ENCODE measurements at regions not wholly inside any gene's neighbourhood (a gene's known extent, or its start where the extent isn't known, plus 50 kb on each side); places are given as distances from the start of the nearest gene placed in this dataset.

DNA sequence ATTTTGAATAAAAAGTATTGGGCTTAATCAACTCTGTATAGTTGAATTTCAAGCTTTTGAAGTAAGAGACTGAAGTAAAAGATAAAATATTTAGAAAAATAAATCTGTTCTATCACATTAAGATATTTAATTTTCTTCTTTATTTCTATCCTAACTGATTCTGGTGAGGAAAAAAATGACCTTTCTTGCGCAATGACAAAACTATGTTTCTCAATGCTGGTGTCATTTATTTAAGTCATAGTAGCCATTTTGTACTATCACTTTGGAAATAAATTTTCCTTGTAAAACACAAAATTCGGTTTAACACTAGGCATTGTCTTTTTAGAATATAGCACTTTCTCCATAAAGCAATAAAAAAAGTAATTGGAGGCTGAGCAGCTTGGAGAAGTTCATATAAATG lies 728.0 kb downstream of the CDH9 start:
- TF ChIP-seq, protein P1, sequence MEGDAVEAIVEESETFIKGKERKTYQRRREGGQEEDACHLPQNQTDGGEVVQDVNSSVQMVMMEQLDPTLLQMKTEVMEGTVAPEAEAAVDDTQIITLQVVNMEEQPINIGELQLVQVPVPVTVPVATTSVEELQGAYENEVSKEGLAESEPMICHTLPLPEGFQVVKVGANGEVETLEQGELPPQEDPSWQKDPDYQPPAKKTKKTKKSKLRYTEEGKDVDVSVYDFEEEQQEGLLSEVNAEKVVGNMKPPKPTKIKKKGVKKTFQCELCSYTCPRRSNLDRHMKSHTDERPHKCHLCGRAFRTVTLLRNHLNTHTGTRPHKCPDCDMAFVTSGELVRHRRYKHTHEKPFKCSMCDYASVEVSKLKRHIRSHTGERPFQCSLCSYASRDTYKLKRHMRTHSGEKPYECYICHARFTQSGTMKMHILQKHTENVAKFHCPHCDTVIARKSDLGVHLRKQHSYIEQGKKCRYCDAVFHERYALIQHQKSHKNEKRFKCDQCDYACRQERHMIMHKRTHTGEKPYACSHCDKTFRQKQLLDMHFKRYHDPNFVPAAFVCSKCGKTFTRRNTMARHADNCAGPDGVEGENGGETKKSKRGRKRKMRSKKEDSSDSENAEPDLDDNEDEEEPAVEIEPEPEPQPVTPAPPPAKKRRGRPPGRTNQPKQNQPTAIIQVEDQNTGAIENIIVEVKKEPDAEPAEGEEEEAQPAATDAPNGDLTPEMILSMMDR (IDR thresholded peaks at IDR 0.05), result no peak
- no peak for TF ChIP-seq POLR2A (IDR thresholded peaks at IDR 0.05)
